ENCODE measurements at regions not wholly inside any gene's neighbourhood (a gene's known extent, or its start where the extent isn't known, plus 50 kb on each side); places are given as distances from the start of the nearest gene placed in this dataset.

GRCh38 chr6:132088150-132088549 is 137.0 kb upstream of the CCN2 start:
- 67% methylated on average over 2 of the region's 2 CpGs for WGBS (ENCODE audit: low lambda C conversion rate)
- POLR2A ChIA-PET: no interaction called here
- H3K27ac ChIP-seq (ENCODE audit: low read depth in 2 of 2, low read length in 1 of 2): peak overlapping the region in 1 of 2 experiments; percentile 100; a peak in 2 of 4 replicates

GRCh38 chr6:132087391-132087790 is 136.2 kb upstream of the CCN2 start:
- H3K4me3 ChIP-seq (ENCODE audit: low read depth in 2 of 2, low read length in 1 of 2): no peak overlapping the region; a peak in 1 of 4 replicates
- peak overlapping the region; percentile 87 for H3K9ac ChIP-seq
- no peaks in the 10 kb centered on the region for H3K9me3 ChIP-seq
- TF ChIP-seq CTCF (IDR thresholded peaks at IDR 0.05): no peak
- TF ChIP-seq NFIC (IDR thresholded peaks at IDR 0.05; ENCODE audit: borderline replicate concordance): peak; percentile 34
- peak; percentile 27; the same call in 1 of the 2 replicates for TF ChIP-seq TCF12 (IDR thresholded peaks at IDR 0.05)
- TF ChIP-seq EP300 (IDR thresholded peaks at IDR 0.05; ENCODE audit: borderline replicate concordance in 1 of 2, low read depth in 1 of 2, low read length in 1 of 2): 0 out of 4 replicates have a peak, but pooled peaks of 1 of the 2 experiments have one; percentile 21
- peak; percentile 65 for TF ChIP-seq PBX3 (IDR thresholded peaks at IDR 0.05)
- no peak for TF ChIP-seq FOXJ3 (CRISPR knock-in tag; IDR thresholded peaks at IDR 0.05)
- TF ChIP-seq IRF3 (IDR thresholded peaks at IDR 0.05; ENCODE audit: low read depth, low read length): no peak
- H4K20me1 ChIP-seq (ENCODE audit: insufficient read depth): no peaks in the 10 kb centered on the region
- peak overlapping the region; percentile 71; the same call in 1 of the 2 replicates for H3K4me2 ChIP-seq
- H3K27me3 ChIP-seq (ENCODE audit: insufficient read depth): no peaks in the 10 kb centered on the region
- H3K9me2 ChIP-seq: no peaks in the 10 kb centered on the region
- DNase-seq: no peak
- no peaks in the 10 kb centered on the region for H3K36me3 ChIP-seq (replicated peaks in 1 of 2; ENCODE audit: control insufficient read depth in 1 of 2, insufficient read depth in 2 of 2, low read length in 1 of 2)
- peaks cover 33% of the 10 kb centered on the region for H3F3A ChIP-seq (replicated peaks; ENCODE audit: insufficient read depth)
- peaks cover 0 to 42% of the 10 kb centered on the region in 2 experiments; a peak in 2 of 4 replicates for H3K4me1 ChIP-seq (ENCODE audit: control insufficient read depth in 1 of 2, insufficient read depth in 2 of 2, low read depth in 1 of 2, low read length in 1 of 2)
- WGBS (ENCODE audit: low lambda C conversion rate): 36% methylated on average over 2 of the region's 2 CpGs
- H2AFZ ChIP-seq (ENCODE audit: low read depth): peak overlapping the region; percentile 43
- H3K79me2 ChIP-seq (ENCODE audit: insufficient read depth): no peaks in the 10 kb centered on the region
- CTCF ChIA-PET: no interaction called here
- POLR2A ChIA-PET: no interaction called here
- peak overlapping the region; percentile 88 to 100; a peak in 3 of 4 replicates for H3K27ac ChIP-seq (ENCODE audit: low read depth in 2 of 2, low read length in 1 of 2)

More at GRCh38 chr6:132088150-132088549, 137.0 kb upstream of the CCN2 start:
- no peaks in the 10 kb centered on the region for H3K9me2 ChIP-seq
- no peaks in the 10 kb centered on the region for H3K27me3 ChIP-seq (ENCODE audit: insufficient read depth)
- H2AFZ ChIP-seq (ENCODE audit: low read depth): peak overlapping the region; percentile 19; the same call in 1 of the 2 replicates
- no peak for DNase-seq
- H3K79me2 ChIP-seq (ENCODE audit: insufficient read depth): no peaks in the 10 kb centered on the region
- H3K9ac ChIP-seq: no peak overlapping the region
- H4K20me1 ChIP-seq (ENCODE audit: insufficient read depth): no peaks in the 10 kb centered on the region
- TF ChIP-seq JUND (IDR thresholded peaks at IDR 0.05) (no peak), POLR2AphosphoS5 (IDR thresholded peaks at IDR 0.05; ENCODE audit: low read depth, low read length) (no peak), RAD21 (IDR thresholded peaks at IDR 0.05; ENCODE audit: low read length) (no peak), MEF2A (IDR thresholded peaks at IDR 0.05; ENCODE audit: borderline replicate concordance, low read depth) (no peak), GABPA (IDR thresholded peaks at IDR 0.05; ENCODE audit: low read depth) (no peak), FOXM1 (IDR thresholded peaks at IDR 0.05; ENCODE audit: low read depth) (no peak)
- CTCF ChIA-PET: no interaction called here
- H3K9me3 ChIP-seq: no peaks in the 10 kb centered on the region
- H3K4me2 ChIP-seq: no peak overlapping the region
- no peak overlapping the region for H3K4me3 ChIP-seq (ENCODE audit: low read depth in 2 of 2, low read length in 1 of 2)
- no peaks in the 10 kb centered on the region for H3K36me3 ChIP-seq (replicated peaks in 1 of 2; ENCODE audit: control insufficient read depth in 1 of 2, insufficient read depth in 2 of 2, low read length in 1 of 2)
- H3K4me1 ChIP-seq (ENCODE audit: control insufficient read depth in 1 of 2, insufficient read depth in 2 of 2, low read depth in 1 of 2, low read length in 1 of 2): peaks cover 0 to 42% of the 10 kb centered on the region in 2 experiments; a peak in 2 of 4 replicates
- peaks cover 29% of the 10 kb centered on the region for H3F3A ChIP-seq (replicated peaks; ENCODE audit: insufficient read depth)

Measured in SK-N-SH (cell line).